Neuronal stem cell (in vitro differentiated cells): ENCODE measurements at regions not wholly inside any gene's neighbourhood (a gene's known extent, or its start where the extent isn't known, plus 50 kb on each side); places are given as distances from the start of the nearest gene placed in this dataset.

Experiments
- DNase-seq: peaks from one replicate; pipeline ENCODE4 v3.0.0-alpha.2; 2013; ENCODE audit warnings: low spot score
- H2AFZ ChIP-seq: one replicate; pipeline ENCODE4 v1.6.1; 2013; ENCODE audit warnings: mild to moderate bottlenecking, low read length, inconsistent platforms
- H2AK5ac ChIP-seq: 2 replicates; pipeline ENCODE4 v1.6.1; 2013; ENCODE audit warnings: low read depth, mild to moderate bottlenecking, inconsistent platforms, low read length, moderate library complexity, mixed read lengths
- H2BK120ac ChIP-seq: 2 replicates; pipeline ENCODE4 v1.6.1; 2013; ENCODE audit warnings: low read depth, mild to moderate bottlenecking, inconsistent platforms, low read length, moderate library complexity, mixed read lengths
- H2BK12ac ChIP-seq: one replicate; pipeline ENCODE4 v1.6.1; 2013; ENCODE audit warnings: low read length, inconsistent platforms
- H2BK15ac ChIP-seq: 2 replicates; pipeline ENCODE4 v1.6.1; 2013; ENCODE audit warnings: mild to moderate bottlenecking, low read length, inconsistent platforms, mixed read lengths
- H2BK5ac ChIP-seq: one replicate; pipeline ENCODE4 v1.6.1; 2013; ENCODE audit warnings: inconsistent platforms, mild to moderate bottlenecking, low read length, moderate library complexity
- H3K14ac ChIP-seq: one replicate; pipeline ENCODE4 v1.6.1; 2013; ENCODE audit warnings: low read length, inconsistent platforms
- H3K18ac ChIP-seq: 2 replicates; pipeline ENCODE4 v1.6.1; 2013; ENCODE audit warnings: low read length, inconsistent platforms
- H3K23ac ChIP-seq: 2 replicates; pipeline ENCODE4 v1.6.1; 2013; ENCODE audit warnings: low read depth, mild to moderate bottlenecking, mixed read lengths, low read length, inconsistent platforms; ENCODE audit not compliant: poor library complexity
- H3K27ac ChIP-seq: replicated peaks from 3 replicates; pipeline ENCODE4 v1.5.1; 2013; ENCODE audit warnings: low read length, inconsistent platforms
- H3K27me3 ChIP-seq, 3 experiments: 2 replicates each; pipeline ENCODE4 v1.6.1; 2013; ENCODE audit warnings: low read length in 3 of 3, mild to moderate bottlenecking in 2 of 3, inconsistent platforms in 1 of 3, low read depth in 1 of 3, mixed read lengths in 1 of 3, moderate library complexity in 1 of 3; ENCODE audit not compliant: control insufficient read depth in 3 of 3, insufficient read depth in 3 of 3
- H3K36me3 ChIP-seq, 2 donors: replicated peaks in 1 of 2; 2 replicates each; pipeline ENCODE4 v1.6.1; 2013; ENCODE audit warnings: low read length in 2 of 2; ENCODE audit not compliant: control insufficient read depth in 2 of 2, insufficient read depth in 2 of 2
- H3K4ac ChIP-seq: 2 replicates; pipeline ENCODE4 v1.6.1; 2013; ENCODE audit warnings: inconsistent platforms, mild to moderate bottlenecking, low read length, moderate library complexity
- H3K4me1 ChIP-seq, 2 donors: 1 replicate in 1 of 2; 2 replicates in 1 of 2; pipeline ENCODE4 v1.6.1; 2013; ENCODE audit warnings: low read length in 2 of 2, low read depth in 1 of 2; ENCODE audit not compliant: control insufficient read depth in 2 of 2, insufficient read depth in 1 of 2
- H3K4me2 ChIP-seq: one replicate; pipeline ENCODE4 v1.6.1; 2013; ENCODE audit warnings: mild to moderate bottlenecking, low read length, inconsistent platforms; ENCODE audit not compliant: insufficient read depth, poor library complexity, severe bottlenecking
- H3K4me3 ChIP-seq, 2 donors: 2 replicates each; pipeline ENCODE4 v1.5.1; 2013; ENCODE audit warnings: low read length in 2 of 2, mild to moderate bottlenecking in 2 of 2, inconsistent platforms in 1 of 2, moderate library complexity in 1 of 2
- H3K79me1 ChIP-seq: one replicate; pipeline ENCODE4 v1.6.1; 2013; ENCODE audit warnings: low read depth, mild to moderate bottlenecking, inconsistent platforms, low read length, moderate library complexity
- H3K9ac ChIP-seq: one replicate; pipeline ENCODE4 v1.6.1; 2013; ENCODE audit warnings: mild to moderate bottlenecking, low read depth, low read length, inconsistent platforms; ENCODE audit not compliant: poor library complexity
- H3K9me3 ChIP-seq, 2 donors: replicated peaks in 1 of 2; 2 replicates each; pipeline versions ENCODE3 to v1.6.1; 2013; ENCODE audit warnings: low read length in 2 of 2, mild to moderate bottlenecking in 2 of 2, inconsistent platforms in 1 of 2, low read depth in 1 of 2, mixed read lengths in 1 of 2, moderate library complexity in 1 of 2; ENCODE audit not compliant: control insufficient read depth in 2 of 2, insufficient read depth in 1 of 2
- H4K8ac ChIP-seq: one replicate; pipeline ENCODE4 v1.6.1; 2013; ENCODE audit warnings: low read depth, mild to moderate bottlenecking, inconsistent platforms, low read length, moderate library complexity
- H4K91ac ChIP-seq: one replicate; pipeline ENCODE4 v1.6.1; 2013; ENCODE audit warnings: low read length, low read depth, mild to moderate bottlenecking, inconsistent platforms; ENCODE audit not compliant: poor library complexity
- WGBS, 2 donors: extraction: QIAGEN DNeasy Blood & Tissue Kit; methylation state at CpG; one replicate each; pipeline ENCODE4 v1.1.7; 2013; ENCODE audit warnings: missing lambda C conversion rate in 2 of 2, mixed read lengths in 1 of 2; ENCODE audit not compliant: insufficient read length in 2 of 2, insufficient replicate concordance in 1 of 2; ENCODE audit errors: extremely low coverage in 2 of 2; 5-methylcytosine and 5-hydroxymethylcytosine counted together

GRCh38 chr2:160783474-160783873 lies 289.9 kb upstream of the RBMS1 start:
- Histone ChIP-seq H3K18ac (no peak overlapping the region), H2BK15ac (no peak overlapping the region), H3K4me2 (no peak overlapping the region)

GRCh38 chr2:160784034-160784433 lies 290.4 kb upstream of the RBMS1 start:
- Histone ChIP-seq H3K36me3 (no peaks in the 10 kb centered on the region), H3K23ac (no peak overlapping the region), H2AK5ac (no peak overlapping the region), H3K4me1 (no peaks in the 10 kb centered on the region), H3K9ac (no peak overlapping the region), H3K18ac (no peak overlapping the region), H2BK120ac (no peak overlapping the region), H4K91ac (no peak overlapping the region), H2BK15ac (no peak overlapping the region), H4K8ac (no peak overlapping the region), H3K27ac (no peak overlapping the region), H3K4ac (no peak overlapping the region), H3K4me2 (no peak overlapping the region), H3K79me1 (no peaks in the 10 kb centered on the region), H3K9me3 (peaks cover 0 to 8% of the 10 kb centered on the region in 2 donors), H3K27me3 (no peaks in the 10 kb centered on the region), H2BK5ac (no peak overlapping the region), H2AFZ (no peak overlapping the region), H3K4me3 (no peak overlapping the region), H3K14ac (no peak overlapping the region), H2BK12ac (no peak overlapping the region)
- no CpG with 5 or more reads among the region's 3 CpGs for WGBS, 2 donors
- DNase-seq = no peak

More at GRCh38 chr2:160783474-160783873, 289.9 kb upstream of the RBMS1 start:
- Histone ChIP-seq H3K14ac (no peak overlapping the region), H2BK5ac (no peak overlapping the region), H2BK12ac (no peak overlapping the region), H3K4ac (no peak overlapping the region), H3K27me3 (no peaks in the 10 kb centered on the region), H2BK120ac (no peak overlapping the region), H3K23ac (no peak overlapping the region), H3K9ac (no peak overlapping the region), H3K27ac (no peak overlapping the region), H3K4me1 (no peaks in the 10 kb centered on the region), H4K91ac (no peak overlapping the region), H3K79me1 (no peaks in the 10 kb centered on the region), H3K4me3 (no peak overlapping the region), H2AFZ (no peak overlapping the region), H4K8ac (no peak overlapping the region), H2AK5ac (no peak overlapping the region), H3K9me3 (peaks cover 0 to 13% of the 10 kb centered on the region in 2 donors), H3K36me3 (no peaks in the 10 kb centered on the region)
- DNase-seq = no peak

- Histone ChIP-seq H2BK5ac (no peak overlapping the region), H3K4me2 (no peak overlapping the region), H2AK5ac (no peak overlapping the region), H3K4me1 (peaks cover 0 to 4% of the 10 kb centered on the region in 2 donors), H3K18ac (no peak overlapping the region), H2AFZ (no peak overlapping the region), H3K79me1 (no peaks in the 10 kb centered on the region), H4K91ac (no peak overlapping the region), H3K36me3 (no peaks in the 10 kb centered on the region), H3K4ac (no peak overlapping the region), H2BK120ac (no peak overlapping the region), H3K14ac (no peak overlapping the region), H3K9ac (no peak overlapping the region), H2BK12ac (no peak overlapping the region), H3K9me3 (peaks cover 0 to 3% of the 10 kb centered on the region in 2 donors), H3K27ac (no peak overlapping the region), H2BK15ac (no peak overlapping the region), H4K8ac (no peak overlapping the region), H3K23ac (no peak overlapping the region), H3K4me3 (no peak overlapping the region), H3K27me3 (no peaks in the 10 kb centered on the region)
- WGBS, 2 donors = no CpG with 5 or more reads among the region's 2 CpGs
- no peak for DNase-seq
Observed at GRCh38 chr2:160790738-160791137, 297.1 kb upstream of the RBMS1 start.

- Histone ChIP-seq H3K14ac (no peak overlapping the region), H3K9ac (no peak overlapping the region), H2BK5ac (no peak overlapping the region), H3K36me3 (no peaks in the 10 kb centered on the region), H2BK15ac (no peak overlapping the region), H3K4ac (no peak overlapping the region), H3K23ac (no peak overlapping the region), H3K4me2 (no peak overlapping the region), H3K79me1 (no peaks in the 10 kb centered on the region), H3K9me3 (peaks cover 0 to 4% of the 10 kb centered on the region in 2 donors), H3K27ac (no peak overlapping the region), H3K27me3 (no peaks in the 10 kb centered on the region), H2AFZ (no peak overlapping the region), H4K8ac (no peak overlapping the region), H4K91ac (no peak overlapping the region), H3K4me1 (peaks cover 0 to 4% of the 10 kb centered on the region in 2 donors), H2BK120ac (no peak overlapping the region), H2BK12ac (no peak overlapping the region), H3K4me3 (no peak overlapping the region), H3K18ac (no peak overlapping the region), H2AK5ac (no peak overlapping the region)
- DNase-seq = no peak
- no CpG with 5 or more reads among the region's 3 CpGs for WGBS, 2 donors
Observed at GRCh38 chr2:160791884-160792283, 298.3 kb upstream of the RBMS1 start.
